WTC11 (cell line): ENCODE measurements at regions not wholly inside any gene's neighbourhood (a gene's known extent, or its start where the extent isn't known, plus 50 kb on each side); places are given as distances from the start of the nearest gene placed in this dataset.

Experiments used
- ATAC-seq: fragments of 200-7000 bp; cut with Tn5 transposase; 2 replicates; pipeline ENCODE4 v1.10.0; 2021; ENCODE audit warnings: mild to moderate bottlenecking, moderate library complexity
- CTCF ChIA-PET: fragments of 300-600 bp; sonication (Branson Sonifier 250); formaldehyde crosslinking; loops from one replicate; lab custom pipeline; 2021; ENCODE audit warnings: antibody characterized with exemption; lab: Charles Lee
- POLR2A ChIA-PET: fragments of 350-600 bp; sonication (Branson Sonifier 250); formaldehyde crosslinking; loops from one replicate; lab custom pipeline; 2021; ENCODE audit warnings: antibody characterized with exemption; lab: Charles Lee
- DNase-seq: peaks from one replicate; pipeline ENCODE4 v3.0.0; 2021; ENCODE audit warnings: low spot score
- H3K27ac Mint-ChIP-seq: 2 replicates; pipeline ENCODE4 v1.8.0; 2021; ENCODE audit warnings: mixed read lengths
- H3K27me3 Mint-ChIP-seq: 2 replicates; pipeline ENCODE4 v1.8.0; 2021; ENCODE audit warnings: low read depth, mild to moderate bottlenecking, moderate library complexity, mixed read lengths
- H3K36me3 Mint-ChIP-seq: 2 replicates; pipeline ENCODE4 v1.8.0; 2021; ENCODE audit warnings: mixed read lengths
- H3K4me1 Mint-ChIP-seq: 2 replicates; pipeline ENCODE4 v1.8.0; 2022; ENCODE audit warnings: mixed read lengths
- H3K4me3 Mint-ChIP-seq: 2 replicates; pipeline ENCODE4 v1.8.0; 2021; ENCODE audit warnings: mild to moderate bottlenecking, moderate library complexity, mixed read lengths
- H3K9me3 Mint-ChIP-seq: 2 replicates; pipeline ENCODE4 v1.8.0; 2021; ENCODE audit warnings: mixed read lengths
- IRF2 ChIP-seq: sonication (generic); formaldehyde crosslinking; IDR thresholded peaks from 2 replicates; pipeline ENCODE4 v1.8.0; 2022; ENCODE audit warnings: low read depth, missing genetic modification reagents, borderline replicate concordance
- MYBL2 ChIP-seq: sonication (generic); formaldehyde crosslinking; IDR thresholded peaks from 2 replicates; pipeline ENCODE4 v1.8.1; 2023; ENCODE audit warnings: mild to moderate bottlenecking, moderate library complexity, missing genetic modification reagents
- NR1H2 ChIP-seq: sonication (generic); formaldehyde crosslinking; IDR thresholded peaks from 2 replicates; pipeline ENCODE4 v1.9.0; 2021; ENCODE audit warnings: mild to moderate bottlenecking, moderate library complexity, missing genetic modification reagents
- RORB ChIP-seq: fragments of 250-450 bp; sonication (Bioruptor Pico); IDR thresholded peaks from 2 replicates; pipeline ENCODE4 v1.9.0; 2021; ENCODE audit warnings: mild to moderate bottlenecking
- ZBTB21 ChIP-seq: sonication (generic); formaldehyde crosslinking; IDR thresholded peaks from 2 replicates; pipeline ENCODE4 v1.8.1; 2023; ENCODE audit warnings: mild to moderate bottlenecking, missing genetic modification reagents, borderline replicate concordance
- TF ChIP-seq, protein P1 (sequence below): fragments of 250-450 bp; sonication (Bioruptor Pico); IDR thresholded peaks from 2 replicates; pipeline ENCODE4 v1.9.0; 2021; ENCODE audit warnings: moderate library complexity, mild to moderate bottlenecking, inconsistent platforms, borderline replicate concordance
- TF ChIP-seq, protein P2 (sequence below): sonication (generic); formaldehyde crosslinking; IDR thresholded peaks from 2 replicates; pipeline ENCODE4 v1.8.0; 2023; ENCODE audit warnings: missing genetic modification reagents, mild to moderate bottlenecking, borderline replicate concordance
- TF ChIP-seq, protein P3 (sequence below): sonication (generic); formaldehyde crosslinking; IDR thresholded peaks from 2 replicates; pipeline ENCODE4 v1.8.1; 2022; ENCODE audit warnings: mild to moderate bottlenecking, missing genetic modification reagents, moderate library complexity, borderline replicate concordance
- TF ChIP-seq, protein P4 (sequence below): sonication (generic); formaldehyde crosslinking; IDR thresholded peaks from 2 replicates; pipeline ENCODE4 v1.8.1; 2023; ENCODE audit warnings: mild to moderate bottlenecking, missing genetic modification reagents, borderline replicate concordance
- TF ChIP-seq, protein P5 (sequence below): sonication (generic); formaldehyde crosslinking; IDR thresholded peaks from 2 replicates; pipeline ENCODE4 v1.8.1; 2022; ENCODE audit warnings: mild to moderate bottlenecking, moderate library complexity, missing genetic modification reagents
- TF ChIP-seq, protein P6 (sequence below): sonication (generic); formaldehyde crosslinking; IDR thresholded peaks from 2 replicates; pipeline ENCODE4 v1.8.1; 2023; ENCODE audit warnings: mild to moderate bottlenecking, missing genetic modification reagents

DNA sequence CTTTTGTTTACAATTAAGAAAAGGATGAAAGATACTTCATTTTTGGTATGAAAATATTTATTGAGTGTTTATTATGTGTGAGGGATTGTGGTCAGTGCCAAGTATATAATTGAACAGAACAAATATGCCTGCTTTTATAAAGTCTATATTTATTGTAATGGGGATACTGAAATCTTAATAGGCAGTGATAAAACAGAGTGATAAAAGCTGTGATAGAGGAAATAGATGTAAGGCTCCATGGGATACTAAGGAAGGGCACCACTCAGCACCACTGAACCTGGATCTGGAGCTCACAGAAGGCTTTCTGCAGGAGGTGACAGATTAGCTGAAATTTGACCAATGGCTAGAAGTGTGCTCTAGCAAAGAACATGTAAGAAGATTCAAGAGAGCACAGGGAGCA lies 263.5 kb downstream of the C4orf33 start:
- H3K36me3 Mint-ChIP-seq = no peaks in the 10 kb centered on the region
- H3K27ac Mint-ChIP-seq = no peak overlapping the region
- H3K27me3 Mint-ChIP-seq = no peaks in the 10 kb centered on the region
- CTCF ChIA-PET = no interaction called here
- no peak for DNase-seq
- TF ChIP-seq ZBTB21 (CRISPR knock-in tag) (no peak), MYBL2 (no peak), NR1H2 (CRISPR knock-in tag) (no peak), RORB (CRISPR knock-in tag) (no peak), IRF2 (CRISPR knock-in tag) (no peak)
- TF ChIP-seq, protein P1, sequence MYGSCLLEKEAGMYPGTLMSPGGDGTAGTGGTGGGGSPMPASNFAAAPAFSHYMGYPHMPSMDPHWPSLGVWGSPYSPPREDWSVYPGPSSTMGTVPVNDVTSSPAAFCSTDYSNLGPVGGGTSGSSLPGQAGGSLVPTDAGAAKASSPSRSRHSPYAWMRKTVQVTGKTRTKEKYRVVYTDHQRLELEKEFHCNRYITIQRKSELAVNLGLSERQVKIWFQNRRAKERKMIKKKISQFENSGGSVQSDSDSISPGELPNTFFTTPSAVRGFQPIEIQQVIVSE (CRISPR knock-in tag) = no peak
- TF ChIP-seq, protein P2, sequence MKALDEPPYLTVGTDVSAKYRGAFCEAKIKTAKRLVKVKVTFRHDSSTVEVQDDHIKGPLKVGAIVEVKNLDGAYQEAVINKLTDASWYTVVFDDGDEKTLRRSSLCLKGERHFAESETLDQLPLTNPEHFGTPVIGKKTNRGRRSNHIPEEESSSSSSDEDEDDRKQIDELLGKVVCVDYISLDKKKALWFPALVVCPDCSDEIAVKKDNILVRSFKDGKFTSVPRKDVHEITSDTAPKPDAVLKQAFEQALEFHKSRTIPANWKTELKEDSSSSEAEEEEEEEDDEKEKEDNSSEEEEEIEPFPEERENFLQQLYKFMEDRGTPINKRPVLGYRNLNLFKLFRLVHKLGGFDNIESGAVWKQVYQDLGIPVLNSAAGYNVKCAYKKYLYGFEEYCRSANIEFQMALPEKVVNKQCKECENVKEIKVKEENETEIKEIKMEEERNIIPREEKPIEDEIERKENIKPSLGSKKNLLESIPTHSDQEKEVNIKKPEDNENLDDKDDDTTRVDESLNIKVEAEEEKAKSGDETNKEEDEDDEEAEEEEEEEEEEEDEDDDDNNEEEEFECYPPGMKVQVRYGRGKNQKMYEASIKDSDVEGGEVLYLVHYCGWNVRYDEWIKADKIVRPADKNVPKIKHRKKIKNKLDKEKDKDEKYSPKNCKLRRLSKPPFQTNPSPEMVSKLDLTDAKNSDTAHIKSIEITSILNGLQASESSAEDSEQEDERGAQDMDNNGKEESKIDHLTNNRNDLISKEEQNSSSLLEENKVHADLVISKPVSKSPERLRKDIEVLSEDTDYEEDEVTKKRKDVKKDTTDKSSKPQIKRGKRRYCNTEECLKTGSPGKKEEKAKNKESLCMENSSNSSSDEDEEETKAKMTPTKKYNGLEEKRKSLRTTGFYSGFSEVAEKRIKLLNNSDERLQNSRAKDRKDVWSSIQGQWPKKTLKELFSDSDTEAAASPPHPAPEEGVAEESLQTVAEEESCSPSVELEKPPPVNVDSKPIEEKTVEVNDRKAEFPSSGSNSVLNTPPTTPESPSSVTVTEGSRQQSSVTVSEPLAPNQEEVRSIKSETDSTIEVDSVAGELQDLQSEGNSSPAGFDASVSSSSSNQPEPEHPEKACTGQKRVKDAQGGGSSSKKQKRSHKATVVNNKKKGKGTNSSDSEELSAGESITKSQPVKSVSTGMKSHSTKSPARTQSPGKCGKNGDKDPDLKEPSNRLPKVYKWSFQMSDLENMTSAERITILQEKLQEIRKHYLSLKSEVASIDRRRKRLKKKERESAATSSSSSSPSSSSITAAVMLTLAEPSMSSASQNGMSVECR (CRISPR knock-in tag) = no peak
- TF ChIP-seq, protein P3, sequence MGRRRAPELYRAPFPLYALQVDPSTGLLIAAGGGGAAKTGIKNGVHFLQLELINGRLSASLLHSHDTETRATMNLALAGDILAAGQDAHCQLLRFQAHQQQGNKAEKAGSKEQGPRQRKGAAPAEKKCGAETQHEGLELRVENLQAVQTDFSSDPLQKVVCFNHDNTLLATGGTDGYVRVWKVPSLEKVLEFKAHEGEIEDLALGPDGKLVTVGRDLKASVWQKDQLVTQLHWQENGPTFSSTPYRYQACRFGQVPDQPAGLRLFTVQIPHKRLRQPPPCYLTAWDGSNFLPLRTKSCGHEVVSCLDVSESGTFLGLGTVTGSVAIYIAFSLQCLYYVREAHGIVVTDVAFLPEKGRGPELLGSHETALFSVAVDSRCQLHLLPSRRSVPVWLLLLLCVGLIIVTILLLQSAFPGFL (CRISPR knock-in tag) = no peak
- TF ChIP-seq, protein P4, sequence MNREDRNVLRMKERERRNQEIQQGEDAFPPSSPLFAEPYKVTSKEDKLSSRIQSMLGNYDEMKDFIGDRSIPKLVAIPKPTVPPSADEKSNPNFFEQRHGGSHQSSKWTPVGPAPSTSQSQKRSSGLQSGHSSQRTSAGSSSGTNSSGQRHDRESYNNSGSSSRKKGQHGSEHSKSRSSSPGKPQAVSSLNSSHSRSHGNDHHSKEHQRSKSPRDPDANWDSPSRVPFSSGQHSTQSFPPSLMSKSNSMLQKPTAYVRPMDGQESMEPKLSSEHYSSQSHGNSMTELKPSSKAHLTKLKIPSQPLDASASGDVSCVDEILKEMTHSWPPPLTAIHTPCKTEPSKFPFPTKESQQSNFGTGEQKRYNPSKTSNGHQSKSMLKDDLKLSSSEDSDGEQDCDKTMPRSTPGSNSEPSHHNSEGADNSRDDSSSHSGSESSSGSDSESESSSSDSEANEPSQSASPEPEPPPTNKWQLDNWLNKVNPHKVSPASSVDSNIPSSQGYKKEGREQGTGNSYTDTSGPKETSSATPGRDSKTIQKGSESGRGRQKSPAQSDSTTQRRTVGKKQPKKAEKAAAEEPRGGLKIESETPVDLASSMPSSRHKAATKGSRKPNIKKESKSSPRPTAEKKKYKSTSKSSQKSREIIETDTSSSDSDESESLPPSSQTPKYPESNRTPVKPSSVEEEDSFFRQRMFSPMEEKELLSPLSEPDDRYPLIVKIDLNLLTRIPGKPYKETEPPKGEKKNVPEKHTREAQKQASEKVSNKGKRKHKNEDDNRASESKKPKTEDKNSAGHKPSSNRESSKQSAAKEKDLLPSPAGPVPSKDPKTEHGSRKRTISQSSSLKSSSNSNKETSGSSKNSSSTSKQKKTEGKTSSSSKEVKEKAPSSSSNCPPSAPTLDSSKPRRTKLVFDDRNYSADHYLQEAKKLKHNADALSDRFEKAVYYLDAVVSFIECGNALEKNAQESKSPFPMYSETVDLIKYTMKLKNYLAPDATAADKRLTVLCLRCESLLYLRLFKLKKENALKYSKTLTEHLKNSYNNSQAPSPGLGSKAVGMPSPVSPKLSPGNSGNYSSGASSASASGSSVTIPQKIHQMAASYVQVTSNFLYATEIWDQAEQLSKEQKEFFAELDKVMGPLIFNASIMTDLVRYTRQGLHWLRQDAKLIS = no peak
- TF ChIP-seq, protein P5, sequence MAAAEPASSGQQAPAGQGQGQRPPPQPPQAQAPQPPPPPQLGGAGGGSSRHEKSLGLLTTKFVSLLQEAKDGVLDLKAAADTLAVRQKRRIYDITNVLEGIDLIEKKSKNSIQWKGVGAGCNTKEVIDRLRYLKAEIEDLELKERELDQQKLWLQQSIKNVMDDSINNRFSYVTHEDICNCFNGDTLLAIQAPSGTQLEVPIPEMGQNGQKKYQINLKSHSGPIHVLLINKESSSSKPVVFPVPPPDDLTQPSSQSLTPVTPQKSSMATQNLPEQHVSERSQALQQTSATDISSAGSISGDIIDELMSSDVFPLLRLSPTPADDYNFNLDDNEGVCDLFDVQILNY (CRISPR knock-in tag) = no peak
- TF ChIP-seq, protein P6, sequence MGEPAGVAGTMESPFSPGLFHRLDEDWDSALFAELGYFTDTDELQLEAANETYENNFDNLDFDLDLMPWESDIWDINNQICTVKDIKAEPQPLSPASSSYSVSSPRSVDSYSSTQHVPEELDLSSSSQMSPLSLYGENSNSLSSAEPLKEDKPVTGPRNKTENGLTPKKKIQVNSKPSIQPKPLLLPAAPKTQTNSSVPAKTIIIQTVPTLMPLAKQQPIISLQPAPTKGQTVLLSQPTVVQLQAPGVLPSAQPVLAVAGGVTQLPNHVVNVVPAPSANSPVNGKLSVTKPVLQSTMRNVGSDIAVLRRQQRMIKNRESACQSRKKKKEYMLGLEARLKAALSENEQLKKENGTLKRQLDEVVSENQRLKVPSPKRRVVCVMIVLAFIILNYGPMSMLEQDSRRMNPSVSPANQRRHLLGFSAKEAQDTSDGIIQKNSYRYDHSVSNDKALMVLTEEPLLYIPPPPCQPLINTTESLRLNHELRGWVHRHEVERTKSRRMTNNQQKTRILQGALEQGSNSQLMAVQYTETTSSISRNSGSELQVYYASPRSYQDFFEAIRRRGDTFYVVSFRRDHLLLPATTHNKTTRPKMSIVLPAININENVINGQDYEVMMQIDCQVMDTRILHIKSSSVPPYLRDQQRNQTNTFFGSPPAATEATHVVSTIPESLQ (CRISPR knock-in tag) = no peak
- no peak overlapping the region for H3K4me3 Mint-ChIP-seq
- ATAC-seq = no peak
- H3K4me1 Mint-ChIP-seq = peaks cover 18% of the 10 kb centered on the region
- H3K9me3 Mint-ChIP-seq = no peaks in the 10 kb centered on the region
- POLR2A ChIA-PET = no interaction called here
